HepG2 (cell line): ENCODE measurements at regions not wholly inside any gene's neighbourhood (a gene's known extent, or its start where the extent isn't known, plus 50 kb on each side); places are given as distances from the start of the nearest gene placed in this dataset.

Source experiments
- BCLAF1 ChIP-seq: fragments of 450-650 bp; IDR thresholded peaks from 2 replicates; pipeline ENCODE4 v1.6.1; 2017; ENCODE audit warnings: mild to moderate bottlenecking
- GPN1 ChIP-seq: sonication (generic); formaldehyde crosslinking; IDR thresholded peaks from 2 replicates; pipeline ENCODE4 v1.5.1; 2020; ENCODE audit warnings: missing genetic modification reagents, borderline replicate concordance
- HCFC1 ChIP-seq: fragments of 150-350 bp; IDR thresholded peaks from 2 replicates; pipeline ENCODE4 v1.6.1; 2014; ENCODE audit warnings: low read depth, low read length
- HDAC6 ChIP-seq: fragments of 200-600 bp; sonication (generic); IDR thresholded peaks from 2 replicates; pipeline ENCODE4 v1.7.0; 2017; ENCODE audit warnings: mild to moderate bottlenecking, antibody characterized with exemption, low read length, low read depth
- HOXA3 ChIP-seq: sonication (generic); formaldehyde crosslinking; IDR thresholded peaks from 2 replicates; pipeline ENCODE4 v1.5.0; 2020; ENCODE audit warnings: missing genetic modification reagents
- HOXD1 ChIP-seq: sonication (generic); formaldehyde crosslinking; IDR thresholded peaks from 2 replicates; pipeline ENCODE4 v1.5.0; 2020; ENCODE audit warnings: missing genetic modification reagents
- MYNN ChIP-seq: sonication (generic); formaldehyde crosslinking; IDR thresholded peaks from 2 replicates; pipeline ENCODE4 v1.4.0; 2020; ENCODE audit warnings: mild to moderate bottlenecking, low read depth, missing genetic modification reagents
- MZF1 ChIP-seq: sonication (generic); formaldehyde crosslinking; IDR thresholded peaks from 2 replicates; pipeline ENCODE4 v1.8.1; 2023; ENCODE audit warnings: mild to moderate bottlenecking, missing genetic modification reagents, borderline replicate concordance
- NR3C1 ChIP-seq: sonication (generic); formaldehyde crosslinking; IDR thresholded peaks from 2 replicates; pipeline ENCODE4 v1.4.0; 2020; ENCODE audit warnings: missing genetic modification reagents
- PHB2 ChIP-seq: fragments of 450-650 bp; IDR thresholded peaks from 2 replicates; pipeline ENCODE4 v1.6.1; 2018; ENCODE audit not compliant: partially characterized antibody
- PTBP1 ChIP-seq: fragments of 200-400 bp; formaldehyde crosslinking; IDR thresholded peaks from 2 replicates; pipeline ENCODE4 v1.6.1; 2018; ENCODE audit warnings: low read length, low read depth; ENCODE audit not compliant: poor library complexity, severe bottlenecking
- SMAD3 ChIP-seq: sonication (generic); formaldehyde crosslinking; IDR thresholded peaks from 2 replicates; pipeline ENCODE4 v1.4.0; 2020; ENCODE audit warnings: missing genetic modification reagents
- THAP11 ChIP-seq: IDR thresholded peaks from 2 replicates; pipeline ENCODE4 v1.6.1; 2016; ENCODE audit warnings: missing biosample characterization, missing genetic modification reagents
- THAP7 ChIP-seq: sonication (generic); formaldehyde crosslinking; IDR thresholded peaks from 2 replicates; pipeline ENCODE4 v1.8.1; 2023; ENCODE audit warnings: mild to moderate bottlenecking, missing genetic modification reagents
- WIZ ChIP-seq: sonication (generic); formaldehyde crosslinking; IDR thresholded peaks from 2 replicates; pipeline ENCODE4 v1.5.1; 2020; ENCODE audit warnings: mild to moderate bottlenecking, missing genetic modification reagents
- YY1 ChIP-seq: IDR thresholded peaks from 2 replicates; pipeline ENCODE4 v1.6.1; 2011; ENCODE audit warnings: low read length, low read depth, moderate library complexity, mild to moderate bottlenecking; ENCODE audit not compliant: insufficient read depth, insufficient replicate concordance
- ZBTB20 ChIP-seq: sonication (generic); formaldehyde crosslinking; IDR thresholded peaks from 2 replicates; pipeline ENCODE4 v1.8.1; 2023; ENCODE audit warnings: missing genetic modification reagents, low read depth, mild to moderate bottlenecking, borderline replicate concordance
- ZMAT3 ChIP-seq: sonication (generic); formaldehyde crosslinking; conservative IDR thresholded peaks from 2 replicates; pipeline ENCODE4 v1.7.0; 2021; ENCODE audit warnings: missing genetic modification reagents
- ZNF256 ChIP-seq: sonication (generic); formaldehyde crosslinking; conservative IDR thresholded peaks from 2 replicates; pipeline ENCODE4 v1.4.0; 2020; ENCODE audit warnings: missing genetic modification reagents
- TF ChIP-seq, protein P1 (sequence below): sonication (generic); formaldehyde crosslinking; IDR thresholded peaks from 2 replicates; pipeline ENCODE4 v1.4.0; 2020; ENCODE audit warnings: mild to moderate bottlenecking, missing genetic modification reagents, borderline replicate concordance
- TF ChIP-seq, protein P2 (sequence below): sonication (generic); formaldehyde crosslinking; IDR thresholded peaks from 2 replicates; pipeline ENCODE4 v1.8.0; 2022; ENCODE audit warnings: mild to moderate bottlenecking, missing genetic modification reagents, moderate library complexity

DNA sequence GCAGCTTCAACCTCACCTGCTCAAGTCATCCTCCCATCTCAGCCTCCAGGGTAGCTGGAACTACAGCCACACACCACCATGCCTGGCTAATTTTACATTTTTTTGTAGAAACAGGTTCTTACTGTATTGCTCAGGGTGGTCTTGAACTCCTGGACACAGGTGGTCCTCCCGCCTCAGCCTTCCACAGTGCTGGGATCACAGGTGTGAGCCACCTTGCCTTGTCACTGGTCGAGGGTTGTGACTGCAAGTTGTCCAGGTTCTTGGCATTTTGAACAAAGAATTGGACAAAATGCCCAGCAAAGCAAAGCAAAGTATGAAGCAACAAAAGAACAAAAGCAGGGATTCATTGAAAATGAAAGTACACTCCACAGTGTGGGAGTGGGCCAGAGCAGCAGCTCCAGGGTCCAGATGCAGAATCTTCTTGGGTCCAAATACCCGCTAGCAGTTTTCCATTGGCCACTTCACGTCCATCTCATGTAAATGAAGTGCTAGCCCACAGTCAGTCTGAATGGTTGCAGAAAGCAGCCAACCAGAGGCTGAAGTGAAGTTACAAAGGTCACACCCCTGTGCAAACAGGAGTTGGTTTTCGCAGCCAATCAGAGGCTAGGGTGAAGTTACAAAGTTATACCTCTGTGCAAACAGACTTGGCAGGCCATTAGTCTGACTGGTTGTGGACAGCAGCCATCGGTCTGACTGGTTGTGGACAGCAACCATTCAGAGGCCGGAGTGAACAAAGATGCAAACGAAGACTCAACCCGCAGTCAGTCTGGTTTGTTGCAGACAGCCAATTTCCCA, 109.5 kb upstream of the KIF26B start (continued):
- no peak for TF ChIP-seq BCLAF1
- no peak for TF ChIP-seq ZMAT3
- TF ChIP-seq SMAD3 (CRISPR knock-in tag): peak; percentile 53; the same call in 1 of the 2 replicates
- no peak; the same call in 1 of the 2 replicates for TF ChIP-seq WIZ (CRISPR knock-in tag)
- no peak for TF ChIP-seq HCFC1
- no peak for TF ChIP-seq PTBP1
- TF ChIP-seq HDAC6: no peak
- no peak for TF ChIP-seq MZF1 (CRISPR knock-in tag)
- no peak for TF ChIP-seq MYNN (CRISPR knock-in tag)
- TF ChIP-seq THAP7 (CRISPR knock-in tag): no peak
- TF ChIP-seq NR3C1 (CRISPR knock-in tag): no peak
- TF ChIP-seq THAP11 (CRISPR knock-in tag): peak; percentile 76
- TF ChIP-seq ZNF256 (CRISPR knock-in tag): no peak
- no peak for TF ChIP-seq ZBTB20 (CRISPR knock-in tag)
- 0 out of 2 replicates have a peak, but pooled peaks have one; percentile 26 for TF ChIP-seq HOXD1 (CRISPR knock-in tag)
- TF ChIP-seq HOXA3 (CRISPR knock-in tag): peak; percentile 2; the same call in 1 of the 2 replicates
- peak; percentile 19 for TF ChIP-seq YY1
- TF ChIP-seq PHB2: no peak
- TF ChIP-seq GPN1: no peak
- TF ChIP-seq, protein P1, sequence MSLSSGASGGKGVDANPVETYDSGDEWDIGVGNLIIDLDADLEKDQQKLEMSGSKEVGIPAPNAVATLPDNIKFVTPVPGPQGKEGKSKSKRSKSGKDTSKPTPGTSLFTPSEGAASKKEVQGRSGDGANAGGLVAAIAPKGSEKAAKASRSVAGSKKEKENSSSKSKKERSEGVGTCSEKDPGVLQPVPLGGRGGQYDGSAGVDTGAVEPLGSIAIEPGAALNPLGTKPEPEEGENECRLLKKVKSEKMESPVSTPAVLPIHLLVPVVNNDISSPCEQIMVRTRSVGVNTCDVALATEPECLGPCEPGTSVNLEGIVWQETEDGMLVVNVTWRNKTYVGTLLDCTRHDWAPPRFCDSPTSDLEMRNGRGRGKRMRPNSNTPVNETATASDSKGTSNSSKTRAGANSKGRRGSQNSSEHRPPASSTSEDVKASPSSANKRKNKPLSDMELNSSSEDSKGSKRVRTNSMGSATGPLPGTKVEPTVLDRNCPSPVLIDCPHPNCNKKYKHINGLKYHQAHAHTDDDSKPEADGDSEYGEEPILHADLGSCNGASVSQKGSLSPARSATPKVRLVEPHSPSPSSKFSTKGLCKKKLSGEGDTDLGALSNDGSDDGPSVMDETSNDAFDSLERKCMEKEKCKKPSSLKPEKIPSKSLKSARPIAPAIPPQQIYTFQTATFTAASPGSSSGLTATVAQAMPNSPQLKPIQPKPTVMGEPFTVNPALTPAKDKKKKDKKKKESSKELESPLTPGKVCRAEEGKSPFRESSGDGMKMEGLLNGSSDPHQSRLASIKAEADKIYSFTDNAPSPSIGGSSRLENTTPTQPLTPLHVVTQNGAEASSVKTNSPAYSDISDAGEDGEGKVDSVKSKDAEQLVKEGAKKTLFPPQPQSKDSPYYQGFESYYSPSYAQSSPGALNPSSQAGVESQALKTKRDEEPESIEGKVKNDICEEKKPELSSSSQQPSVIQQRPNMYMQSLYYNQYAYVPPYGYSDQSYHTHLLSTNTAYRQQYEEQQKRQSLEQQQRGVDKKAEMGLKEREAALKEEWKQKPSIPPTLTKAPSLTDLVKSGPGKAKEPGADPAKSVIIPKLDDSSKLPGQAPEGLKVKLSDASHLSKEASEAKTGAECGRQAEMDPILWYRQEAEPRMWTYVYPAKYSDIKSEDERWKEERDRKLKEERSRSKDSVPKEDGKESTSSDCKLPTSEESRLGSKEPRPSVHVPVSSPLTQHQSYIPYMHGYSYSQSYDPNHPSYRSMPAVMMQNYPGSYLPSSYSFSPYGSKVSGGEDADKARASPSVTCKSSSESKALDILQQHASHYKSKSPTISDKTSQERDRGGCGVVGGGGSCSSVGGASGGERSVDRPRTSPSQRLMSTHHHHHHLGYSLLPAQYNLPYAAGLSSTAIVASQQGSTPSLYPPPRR (CRISPR knock-in tag): no peak
- TF ChIP-seq, protein P2, sequence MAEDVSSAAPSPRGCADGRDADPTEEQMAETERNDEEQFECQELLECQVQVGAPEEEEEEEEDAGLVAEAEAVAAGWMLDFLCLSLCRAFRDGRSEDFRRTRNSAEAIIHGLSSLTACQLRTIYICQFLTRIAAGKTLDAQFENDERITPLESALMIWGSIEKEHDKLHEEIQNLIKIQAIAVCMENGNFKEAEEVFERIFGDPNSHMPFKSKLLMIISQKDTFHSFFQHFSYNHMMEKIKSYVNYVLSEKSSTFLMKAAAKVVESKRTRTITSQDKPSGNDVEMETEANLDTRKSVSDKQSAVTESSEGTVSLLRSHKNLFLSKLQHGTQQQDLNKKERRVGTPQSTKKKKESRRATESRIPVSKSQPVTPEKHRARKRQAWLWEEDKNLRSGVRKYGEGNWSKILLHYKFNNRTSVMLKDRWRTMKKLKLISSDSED: no peak
